AG04450 (cell line): ENCODE measurements at regions not wholly inside any gene's neighbourhood (a gene's known extent, or its start where the extent isn't known, plus 50 kb on each side); places are given as distances from the start of the nearest gene placed in this dataset.

Experiments
- CTCF ChIA-PET: fragments of 300-600, 350-600 bp; formaldehyde crosslinking; extraction: SDS; loops from one replicate; lab custom pipeline; 2022; ENCODE audit warnings: antibody characterized with exemption, inconsistent platforms; lab: Charles Lee
- POLR2A ChIA-PET: fragments of 350-600 bp; formaldehyde crosslinking; extraction: SDS; loops from one replicate; lab custom pipeline; 2021; ENCODE audit warnings: antibody characterized with exemption, inconsistent platforms; lab: Yijun Ruan, JAX
- DNase-seq: peaks from one replicate; pipeline ENCODE4 v3.0.0-alpha.2; 2011; ENCODE audit warnings: low read depth, low spot score
- H3K27ac ChIP-seq: one replicate; pipeline ENCODE4 v1.5.1; 2012; ENCODE audit warnings: low read depth, low read length, control low read depth
- H3K27me3 ChIP-seq: one replicate; pipeline ENCODE4 v1.6.0; 2012; ENCODE audit warnings: low read length; ENCODE audit not compliant: control insufficient read depth, insufficient read depth
- H3K4me3 ChIP-seq: 2 replicates; pipeline ENCODE4 v1.5.1; 2011; ENCODE audit warnings: mild to moderate bottlenecking, low read depth, low read length, control low read depth
- H3K9me3 ChIP-seq: 2 replicates; pipeline ENCODE4 v1.5.1; 2012; ENCODE audit warnings: low read length; ENCODE audit not compliant: control insufficient read depth, insufficient read depth
- TF ChIP-seq, protein P1 (sequence below): IDR thresholded peaks from 2 replicates; pipeline ENCODE4 v1.5.1; 2011; ENCODE audit warnings: low read depth, low read length, control low read depth, inconsistent platforms

DNA sequence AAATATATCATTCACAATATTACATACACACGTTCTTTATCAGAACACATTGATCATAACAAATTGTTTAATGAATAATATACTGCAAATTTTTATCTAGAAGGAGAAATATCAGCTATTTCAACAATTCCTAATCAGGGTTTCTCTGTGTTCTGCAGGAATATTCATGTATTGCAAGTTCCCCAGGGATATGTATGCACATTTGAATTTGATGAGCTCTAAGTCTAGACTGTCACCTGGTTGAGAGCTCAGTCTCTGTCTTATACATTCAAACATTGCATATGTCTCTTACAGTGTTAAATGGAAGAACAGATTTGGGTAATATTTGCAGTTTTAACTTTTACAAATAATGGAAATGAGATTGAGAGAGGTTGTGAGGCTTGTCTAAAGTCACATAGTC is 829.7 kb downstream of the CDH11 start:
- H3K27ac ChIP-seq = no peak overlapping the region
- H3K27me3 ChIP-seq = no peaks in the 10 kb centered on the region
- DNase-seq = no peak
- TF ChIP-seq, protein P1, sequence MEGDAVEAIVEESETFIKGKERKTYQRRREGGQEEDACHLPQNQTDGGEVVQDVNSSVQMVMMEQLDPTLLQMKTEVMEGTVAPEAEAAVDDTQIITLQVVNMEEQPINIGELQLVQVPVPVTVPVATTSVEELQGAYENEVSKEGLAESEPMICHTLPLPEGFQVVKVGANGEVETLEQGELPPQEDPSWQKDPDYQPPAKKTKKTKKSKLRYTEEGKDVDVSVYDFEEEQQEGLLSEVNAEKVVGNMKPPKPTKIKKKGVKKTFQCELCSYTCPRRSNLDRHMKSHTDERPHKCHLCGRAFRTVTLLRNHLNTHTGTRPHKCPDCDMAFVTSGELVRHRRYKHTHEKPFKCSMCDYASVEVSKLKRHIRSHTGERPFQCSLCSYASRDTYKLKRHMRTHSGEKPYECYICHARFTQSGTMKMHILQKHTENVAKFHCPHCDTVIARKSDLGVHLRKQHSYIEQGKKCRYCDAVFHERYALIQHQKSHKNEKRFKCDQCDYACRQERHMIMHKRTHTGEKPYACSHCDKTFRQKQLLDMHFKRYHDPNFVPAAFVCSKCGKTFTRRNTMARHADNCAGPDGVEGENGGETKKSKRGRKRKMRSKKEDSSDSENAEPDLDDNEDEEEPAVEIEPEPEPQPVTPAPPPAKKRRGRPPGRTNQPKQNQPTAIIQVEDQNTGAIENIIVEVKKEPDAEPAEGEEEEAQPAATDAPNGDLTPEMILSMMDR = no peak
- POLR2A ChIA-PET = no interaction called here
- H3K9me3 ChIP-seq = no peaks in the 10 kb centered on the region
- H3K4me3 ChIP-seq = no peak overlapping the region
- CTCF ChIA-PET = no interaction called here

DNA sequence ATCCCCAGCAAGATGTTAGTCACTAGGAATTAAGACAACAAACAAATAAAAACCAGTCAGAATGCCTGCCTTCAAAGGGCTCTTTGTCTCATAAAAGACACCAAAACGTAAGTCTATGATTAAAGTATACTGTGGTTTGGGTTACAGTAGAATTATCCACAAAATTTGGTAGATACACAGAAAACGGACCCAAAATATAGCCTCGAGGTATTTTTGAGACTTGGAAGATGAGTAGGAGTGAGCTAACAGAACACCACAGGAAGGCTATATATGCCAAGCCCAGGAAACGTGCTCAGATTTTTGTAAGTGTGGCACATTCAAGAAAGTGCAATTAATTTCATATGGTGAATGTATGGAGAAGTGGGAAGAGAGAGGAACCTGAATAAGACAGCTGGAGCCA is 831.4 kb downstream of the CDH11 start:
- no peak overlapping the region for H3K27ac ChIP-seq
- no peak for DNase-seq
- ChIA-PET POLR2A (no interaction called here), CTCF (no interaction called here)
- no peak overlapping the region for H3K4me3 ChIP-seq
- TF ChIP-seq, protein P1 = no peak
- no peaks in the 10 kb centered on the region for H3K27me3 ChIP-seq
- H3K9me3 ChIP-seq = no peaks in the 10 kb centered on the region

DNA sequence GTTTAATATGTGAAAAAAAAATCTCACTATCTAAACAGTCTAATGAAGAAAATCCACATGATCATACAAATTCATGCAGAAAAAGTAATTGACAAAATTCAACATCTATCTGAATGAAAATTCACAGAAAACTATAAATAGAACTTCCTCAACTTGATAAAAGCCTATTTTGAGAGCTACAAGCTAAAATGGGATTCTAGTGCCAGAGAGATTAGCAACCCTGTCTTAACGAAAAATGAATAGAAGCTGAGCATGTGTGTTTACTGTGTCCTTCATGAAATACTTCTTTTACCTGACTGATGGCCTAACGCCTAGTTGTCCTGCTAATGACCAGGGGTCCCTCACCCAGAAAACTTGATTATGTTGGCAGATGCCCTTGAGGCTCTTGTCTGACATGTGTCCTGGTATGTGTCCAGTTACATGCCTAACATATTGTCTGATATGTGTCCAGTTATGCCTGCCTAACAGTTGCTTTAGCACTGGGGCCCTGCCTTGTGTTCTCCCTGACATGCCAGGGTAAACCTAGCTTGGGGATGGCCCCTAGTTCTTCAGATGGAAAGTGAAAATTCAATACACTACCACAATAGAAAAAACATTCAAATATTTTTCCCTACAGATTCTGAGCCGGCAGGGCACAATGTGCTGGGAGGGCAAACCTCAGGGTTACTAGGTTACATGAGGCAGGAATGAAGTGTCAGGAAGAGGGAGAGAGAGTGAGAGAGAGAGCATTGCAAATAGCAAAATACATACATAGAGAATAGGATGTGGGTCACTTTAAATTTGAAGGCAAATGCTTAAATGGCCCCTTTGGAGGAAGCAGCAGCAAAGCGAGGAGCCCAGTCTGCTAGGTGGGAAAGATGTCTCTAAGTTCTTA is 834.0 kb downstream of the CDH11 start:
- Histone ChIP-seq H3K27me3 (no peaks in the 10 kb centered on the region), H3K4me3 (no peak overlapping the region), H3K9me3 (no peaks in the 10 kb centered on the region), H3K27ac (no peak overlapping the region)
- CTCF ChIA-PET = no interaction called here
- DNase-seq = no peak
- POLR2A ChIA-PET = no interaction called here
- TF ChIP-seq, protein P1 = no peak

DNA sequence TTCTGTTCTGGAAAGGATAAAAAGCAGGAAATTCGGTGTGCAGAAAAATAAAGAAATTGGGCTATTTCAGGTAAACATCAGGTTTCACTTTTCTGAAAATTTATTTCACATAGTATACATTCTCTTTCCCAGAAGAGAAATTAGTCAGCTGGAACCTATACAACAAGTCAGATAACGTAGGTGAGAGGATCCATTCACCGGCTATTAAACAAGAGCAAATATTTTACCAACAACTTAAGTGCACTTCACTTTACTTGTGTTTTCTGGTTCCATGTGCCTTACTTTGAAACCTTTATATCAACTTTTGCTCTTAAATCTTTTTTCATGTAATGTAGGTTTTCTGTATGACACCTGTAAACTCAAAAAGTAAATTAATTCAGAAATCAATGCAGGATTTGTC is 839.7 kb downstream of the CDH11 start:
- ChIA-PET CTCF (no interaction called here), POLR2A (no interaction called here)
- Histone ChIP-seq H3K27me3 (no peaks in the 10 kb centered on the region), H3K4me3 (no peak overlapping the region), H3K9me3 (no peaks in the 10 kb centered on the region), H3K27ac (no peak overlapping the region)
- DNase-seq = no peak
- TF ChIP-seq, protein P1 = no peak

DNA sequence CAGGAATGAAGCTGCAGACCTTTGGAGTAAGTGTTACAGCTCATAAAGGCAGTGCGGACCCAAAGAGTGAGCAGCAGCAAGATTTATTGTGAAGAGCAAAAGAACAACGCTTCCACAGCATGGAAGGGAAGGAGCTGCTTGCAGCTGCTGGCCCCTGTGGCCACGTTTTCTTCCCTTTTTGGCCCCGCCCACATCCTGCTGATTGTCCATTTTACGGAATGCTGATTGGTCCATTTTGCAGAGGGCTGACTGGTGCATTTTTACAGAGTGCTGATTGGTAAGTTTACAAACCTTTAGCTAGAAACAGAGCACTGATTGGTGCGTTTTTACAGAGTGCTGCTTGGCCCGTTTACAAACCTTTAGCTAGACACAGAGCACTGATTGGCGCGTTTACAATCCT is 841.5 kb downstream of the CDH11 start:
- TF ChIP-seq, protein P1 = no peak
- POLR2A ChIA-PET = no interaction called here
- H3K27me3 ChIP-seq = no peaks in the 10 kb centered on the region

More for the DNA sequence above, 841.5 kb downstream of the CDH11 start:
- H3K27ac ChIP-seq = no peak overlapping the region
- H3K4me3 ChIP-seq = no peak overlapping the region
- no peaks in the 10 kb centered on the region for H3K9me3 ChIP-seq
- no peak for DNase-seq
- CTCF ChIA-PET = no interaction called here
